Occipital lobe (tissue), 1 donor: ENCODE measurements at regions not wholly inside any gene's neighbourhood (a gene's known extent, or its start where the extent isn't known, plus 50 kb on each side); places are given as distances from the start of the nearest gene placed in this dataset.
"Not testable (repeated sequence)": the region's sequence is repeated elsewhere in the genome, so short reads cannot be mapped to it uniquely, and the experiment has no call there.

Source experiments
- DNase-seq: peaks from one replicate; lab custom pipeline; 2025; lab: John Stamatoyannopoulos, UW

DNA sequence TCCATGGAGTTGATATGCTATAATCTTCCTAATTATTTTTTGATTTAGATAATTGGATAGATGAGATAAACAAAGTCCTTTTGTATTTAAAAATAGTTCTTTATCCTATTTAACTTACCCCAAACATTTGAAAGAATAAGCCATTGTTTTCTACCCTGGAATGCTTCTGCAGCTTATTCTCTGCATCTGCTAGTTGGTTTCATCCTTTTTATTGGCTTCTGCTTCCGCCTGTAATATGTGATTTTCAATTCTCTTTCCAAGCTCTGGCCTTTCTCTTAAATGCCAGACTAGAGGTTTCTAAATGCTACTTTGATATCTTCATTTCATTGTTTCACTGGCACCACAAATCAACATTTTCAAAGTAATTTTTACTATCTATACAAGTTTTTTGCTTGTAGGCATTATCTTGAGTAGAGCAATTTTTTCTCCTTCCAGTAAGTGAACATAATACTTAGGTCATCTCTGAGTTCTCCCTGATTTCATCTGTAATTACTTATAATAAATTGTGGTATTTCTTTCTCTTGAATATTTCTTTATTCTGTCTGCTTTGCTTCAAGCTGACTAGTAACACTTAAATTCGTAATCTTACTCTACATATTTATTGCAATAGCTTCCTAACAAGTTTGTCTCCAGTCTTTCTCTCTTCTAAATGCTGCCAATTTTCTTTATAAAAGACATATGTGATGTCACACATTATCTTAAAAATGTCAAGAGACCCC lies 958.4 kb downstream of the SLC6A15 start:
- no peak for DNase-seq

DNA sequence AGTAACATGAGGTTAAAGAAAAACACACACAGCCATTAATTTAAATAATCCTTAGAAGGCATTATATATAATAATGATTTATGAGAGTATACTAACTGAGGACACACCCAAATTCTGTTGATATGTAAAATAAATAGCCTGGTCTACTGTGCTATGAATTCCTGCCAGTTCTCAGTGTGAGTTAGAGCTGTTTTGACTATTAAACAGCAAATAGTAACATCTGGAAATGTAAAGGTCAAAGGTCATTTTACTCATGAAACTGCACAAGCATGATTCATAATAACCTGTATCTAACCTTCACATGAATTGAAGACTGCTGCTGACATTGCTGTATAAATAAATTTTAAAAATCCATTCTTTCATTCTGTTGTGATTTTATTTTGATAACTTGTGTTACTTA lies 966.7 kb downstream of the SLC6A15 start:
- no peak for DNase-seq

DNA sequence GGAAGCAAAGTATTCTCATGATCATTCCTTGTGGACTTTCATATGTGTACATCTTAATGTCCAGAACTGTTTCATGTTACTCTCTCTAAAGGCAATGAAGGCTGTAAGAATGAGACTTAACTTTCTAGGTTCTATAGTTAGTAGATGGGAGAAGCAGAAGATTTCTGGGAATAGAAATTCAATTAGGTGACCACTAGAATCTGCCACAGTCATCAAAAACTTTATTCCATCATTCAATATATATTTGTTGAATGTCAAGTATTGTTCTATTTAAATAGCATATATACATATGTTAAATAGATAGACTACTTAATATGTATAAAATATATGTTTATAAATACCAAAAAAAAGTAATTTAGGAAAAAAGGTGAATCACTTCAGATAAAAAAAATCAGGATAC lies 972.9 kb downstream of the SLC6A15 start:
- DNase-seq, result no peak

DNA sequence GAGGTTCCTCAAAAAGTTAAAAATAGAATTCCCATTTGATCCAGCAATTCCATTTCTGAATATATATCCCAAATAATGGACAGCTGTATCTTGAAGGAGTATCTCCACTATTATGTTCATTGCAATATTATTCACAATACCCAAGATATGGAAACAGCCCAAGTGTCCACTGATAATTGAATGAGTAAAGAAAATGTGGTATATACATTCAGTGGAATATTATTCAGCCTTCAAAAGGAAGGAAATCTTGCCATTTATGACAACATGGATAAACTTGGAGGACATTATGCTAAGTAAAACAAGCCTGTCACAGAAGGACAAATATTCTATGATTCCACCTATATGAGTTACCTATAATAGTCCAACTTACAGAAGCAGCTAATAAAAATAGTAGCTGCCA lies 979.0 kb downstream of the SLC6A15 start:
- no peak for DNase-seq

DNA sequence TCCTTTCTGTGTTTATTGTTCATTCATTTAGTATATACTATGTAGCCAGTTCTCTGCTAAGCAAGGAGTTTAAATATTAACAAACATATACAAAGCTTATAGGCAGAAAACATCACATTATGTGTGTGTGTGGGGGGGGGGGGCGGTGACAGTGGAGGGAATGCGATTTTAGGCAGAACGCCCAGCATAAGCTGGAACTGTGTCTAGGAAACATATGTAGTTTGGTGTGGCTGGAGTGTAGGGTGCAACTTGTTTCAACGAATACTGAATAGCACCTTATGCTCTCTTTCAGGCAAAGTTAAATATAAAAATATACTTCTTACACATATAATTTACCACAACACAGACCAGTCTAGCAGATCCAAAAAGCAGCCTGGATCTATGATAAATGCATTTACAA lies 980.6 kb downstream of the SLC6A15 start:
- no peak for DNase-seq

DNA sequence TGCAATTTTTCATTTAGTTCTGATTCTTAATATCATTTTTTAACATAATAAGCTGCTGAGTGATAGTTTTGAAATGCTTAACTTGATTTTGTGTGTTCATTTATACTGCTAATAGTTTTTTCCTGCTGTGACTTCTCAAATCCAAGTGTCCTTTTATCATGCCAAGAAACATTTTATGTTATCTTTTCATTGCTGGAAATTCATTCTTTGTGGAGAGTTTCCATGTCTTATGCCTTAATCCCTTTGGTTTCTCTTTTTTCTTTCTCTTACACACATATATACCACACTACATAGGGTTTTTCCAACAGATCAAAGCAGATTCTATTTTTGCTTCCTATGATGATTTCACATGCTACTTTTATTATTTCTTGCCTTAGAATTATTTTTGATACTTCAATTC lies 981.1 kb downstream of the SLC6A15 start:
- DNase-seq, result no peak

DNA sequence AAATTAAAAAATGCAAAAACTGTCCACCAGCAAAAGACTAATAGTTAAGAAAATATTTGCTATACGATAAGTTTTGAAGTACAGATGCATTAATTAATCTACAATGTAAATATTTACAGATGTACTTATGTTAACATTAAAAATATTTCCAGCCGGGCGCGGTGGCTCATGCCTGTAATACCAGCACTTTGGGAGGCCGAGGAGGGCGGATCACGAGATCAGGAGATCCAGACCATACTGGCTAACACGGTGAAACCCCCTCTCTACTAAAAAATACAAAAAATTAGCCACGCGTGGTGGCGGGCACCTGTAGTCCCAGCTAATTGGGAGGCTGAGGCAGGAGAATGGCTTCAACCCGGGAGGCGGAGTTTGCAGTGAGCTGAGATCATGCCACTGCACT lies 982.8 kb downstream of the SLC6A15 start:
- not testable (repeated sequence) for DNase-seq

DNA sequence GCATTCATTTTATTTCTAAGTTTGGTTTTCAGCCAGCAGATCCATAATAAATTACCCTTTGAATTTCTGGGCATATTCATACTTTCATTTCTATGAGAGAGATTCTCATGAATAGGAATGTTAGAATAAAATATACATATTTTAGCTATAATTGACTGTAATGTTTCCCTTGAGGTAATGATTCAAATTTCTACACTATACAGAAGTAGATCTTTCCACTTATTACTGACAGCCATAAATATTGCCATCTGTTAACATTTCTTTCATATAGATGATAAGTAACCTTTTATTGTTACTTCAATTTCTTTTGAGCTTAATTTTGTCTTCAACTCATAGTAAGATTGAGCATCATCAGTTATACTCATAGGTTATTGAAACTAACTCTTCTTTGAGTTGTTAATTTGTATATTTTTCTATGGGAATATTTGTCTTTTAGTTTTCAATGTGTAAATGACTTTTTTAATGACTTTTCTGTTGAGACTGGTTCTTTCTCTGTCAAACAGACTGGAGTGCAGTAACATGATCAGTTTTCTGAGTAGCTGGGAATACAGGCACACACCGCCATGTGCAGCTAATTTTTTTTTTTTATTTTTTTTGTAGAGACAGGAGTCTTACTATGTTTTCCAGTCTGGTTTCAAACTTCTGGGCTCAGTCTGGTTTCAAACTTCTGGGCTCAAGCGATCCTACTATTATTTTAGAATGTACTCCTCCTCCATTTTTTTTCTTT lies 991.6 kb downstream of the SLC6A15 start:
- no peak for DNase-seq

DNA sequence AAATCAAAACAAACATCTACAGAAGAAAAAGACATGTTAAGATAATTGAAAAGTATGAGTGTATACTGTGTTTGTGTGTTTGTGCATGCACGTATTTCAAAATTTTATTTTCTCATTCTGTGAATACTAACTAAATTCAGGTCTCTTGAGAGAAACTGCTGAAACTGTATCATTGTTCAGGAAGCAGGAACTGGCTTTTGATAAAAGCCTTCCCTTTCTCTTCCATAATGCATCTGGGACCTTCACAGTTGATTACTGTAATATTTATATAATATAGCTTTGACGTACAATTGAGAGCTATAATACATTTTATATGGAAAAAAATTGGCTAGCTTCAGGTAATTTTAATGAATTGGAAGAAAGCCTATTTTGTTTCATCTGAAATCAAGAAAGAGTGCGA lies 993.5 kb downstream of the SLC6A15 start:
- no peak for DNase-seq

DNA sequence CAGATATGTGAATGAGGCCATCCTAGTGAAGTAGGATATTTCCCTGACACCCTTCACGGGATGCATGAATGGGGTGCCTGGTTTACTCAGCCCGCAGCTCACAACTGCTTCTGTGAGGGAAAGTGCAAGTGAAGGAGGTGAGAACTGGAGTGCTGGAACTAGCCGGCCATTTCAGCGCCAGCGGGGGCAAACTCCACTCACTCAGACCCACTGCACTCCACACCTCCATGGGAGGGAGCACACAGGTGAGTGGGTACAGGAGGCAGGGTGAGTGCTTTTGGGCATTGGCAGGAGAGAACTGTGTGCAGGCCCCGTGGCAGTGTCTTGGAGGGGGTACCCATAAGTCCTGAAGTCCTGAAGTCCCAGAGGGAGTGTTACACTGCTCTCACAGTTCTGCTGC lies 1008.4 kb downstream of the SLC6A15 start:
- no peak for DNase-seq

DNA sequence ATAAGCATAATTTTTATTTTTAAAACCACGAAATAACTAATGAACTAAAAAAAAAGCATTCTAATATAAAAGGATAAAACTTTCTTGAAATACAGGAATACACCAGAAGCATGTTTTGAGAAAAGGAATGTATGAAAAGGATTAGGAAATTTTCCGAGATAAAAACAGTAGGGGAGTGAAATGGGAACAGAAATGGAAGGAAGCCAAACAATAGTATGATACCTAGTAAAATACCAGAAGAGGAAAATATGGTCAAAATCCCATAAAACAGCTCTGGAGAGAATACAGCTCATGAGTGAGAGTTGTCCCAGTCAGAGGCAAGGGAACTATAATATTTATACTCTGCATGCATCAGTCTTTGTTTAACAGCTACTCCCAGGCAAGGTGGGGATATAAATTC lies 1016.2 kb downstream of the SLC6A15 start:
- DNase-seq, result no peak

DNA sequence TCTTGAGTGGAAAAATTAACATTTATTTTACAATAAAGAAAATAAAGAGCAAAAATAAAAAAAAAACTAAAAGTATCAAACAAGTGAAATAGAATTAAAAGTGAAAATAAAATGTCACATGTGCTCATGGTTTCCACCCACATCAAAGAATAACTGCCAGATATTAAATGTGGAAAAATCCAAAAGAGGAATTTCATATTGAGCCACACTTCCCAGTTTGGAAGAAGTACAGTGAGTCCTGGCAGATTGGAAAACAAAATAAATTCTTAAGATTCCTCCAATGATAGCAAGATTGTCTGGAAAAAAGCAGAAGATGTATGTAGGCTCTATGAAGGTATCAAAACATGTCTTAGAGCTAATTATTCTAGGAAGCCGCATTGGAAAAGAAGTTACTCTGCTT lies 1019.5 kb downstream of the SLC6A15 start:
- no peak for DNase-seq

DNA sequence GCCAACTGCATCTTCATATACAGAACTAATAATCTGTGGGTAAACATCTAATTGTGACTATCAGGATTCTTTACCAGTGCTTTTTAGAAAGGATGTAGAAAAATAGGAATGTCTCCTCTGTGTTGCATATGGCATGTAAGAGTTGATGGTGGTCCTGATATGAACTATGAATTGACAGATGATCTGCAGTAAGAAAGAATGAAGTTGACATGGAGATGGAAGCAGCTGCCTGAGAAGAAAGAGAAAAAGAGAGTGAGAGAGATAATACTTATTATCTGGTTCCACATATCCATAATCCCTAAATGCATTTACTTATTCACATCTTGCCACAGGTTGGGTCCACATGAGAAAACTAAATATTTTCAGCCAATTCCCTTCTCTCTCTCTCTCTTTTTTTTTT lies 1022.9 kb downstream of the SLC6A15 start:
- DNase-seq, result no peak

DNA sequence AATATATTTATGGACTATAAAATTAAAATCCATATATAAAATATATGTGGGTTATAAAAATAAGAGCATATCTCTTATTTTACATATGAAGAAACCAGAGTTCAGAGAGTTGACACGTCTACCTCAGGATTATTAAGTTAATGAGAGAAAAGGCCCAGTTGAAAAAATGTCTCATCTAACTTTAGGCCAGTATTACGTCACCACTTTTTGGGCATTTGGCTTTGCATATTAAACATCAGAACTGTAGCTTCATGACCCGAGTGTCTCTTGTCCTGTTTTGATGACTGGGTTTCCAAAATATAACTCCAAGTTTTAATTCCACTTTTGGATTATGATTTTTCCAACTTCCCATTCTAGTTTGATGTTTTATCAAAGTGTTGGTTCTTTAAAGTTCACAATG lies 1026.1 kb downstream of the SLC6A15 start:
- no peak for DNase-seq

DNA sequence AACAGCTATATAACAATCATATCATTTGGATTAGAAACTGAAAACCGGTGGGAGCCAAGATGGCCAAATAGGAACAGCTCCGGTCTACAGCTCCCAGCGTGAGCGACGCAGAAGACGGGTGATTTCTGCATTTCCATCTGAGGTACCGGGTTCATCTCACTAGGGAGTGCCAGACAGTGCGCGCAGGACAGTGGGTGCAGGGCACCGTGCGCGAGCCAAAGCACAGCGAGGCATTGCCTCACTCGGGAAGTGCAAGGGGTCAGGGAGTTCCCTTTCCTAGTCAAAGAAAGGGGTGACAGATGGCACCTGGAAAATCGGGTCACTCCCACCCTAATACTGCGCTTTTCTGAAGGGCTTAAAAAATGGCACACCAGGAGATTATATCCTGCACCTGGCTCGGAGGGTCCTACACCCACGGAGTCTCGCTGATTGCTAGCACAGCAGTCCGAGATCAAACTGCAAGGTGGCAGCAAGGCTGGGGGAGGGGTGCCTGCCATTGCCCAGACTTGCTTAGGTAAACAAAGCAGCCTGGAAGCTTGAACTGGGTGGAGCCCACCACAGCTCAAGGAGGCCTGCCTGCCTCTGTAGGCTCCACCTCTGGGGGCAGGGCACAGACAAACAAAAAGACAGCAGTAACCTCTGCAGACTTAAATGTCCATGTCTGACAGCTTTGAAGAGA lies 1041.5 kb downstream of the SLC6A15 start:
- DNase-seq, result not testable (repeated sequence)

DNA sequence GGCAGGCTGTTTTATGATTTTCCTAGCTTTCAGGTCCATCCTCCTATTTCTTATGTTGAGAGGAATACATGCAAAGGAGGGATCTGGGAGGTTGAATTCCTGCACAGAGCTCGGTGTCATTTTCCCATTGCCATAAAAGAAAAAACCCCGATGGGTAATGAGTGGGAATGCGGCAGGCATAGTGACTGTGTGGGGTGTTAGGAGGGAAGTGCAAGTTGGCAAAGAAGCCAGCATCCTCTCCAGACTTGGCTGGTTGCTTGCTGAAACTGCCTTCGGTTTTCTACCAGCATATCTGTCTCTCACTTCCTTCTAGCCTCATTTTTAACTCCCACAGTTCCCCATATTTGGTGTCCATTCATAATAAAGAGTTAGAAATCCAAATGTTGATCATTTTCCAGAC lies 1046.1 kb downstream of the SLC6A15 start:
- DNase-seq, result no peak

DNA sequence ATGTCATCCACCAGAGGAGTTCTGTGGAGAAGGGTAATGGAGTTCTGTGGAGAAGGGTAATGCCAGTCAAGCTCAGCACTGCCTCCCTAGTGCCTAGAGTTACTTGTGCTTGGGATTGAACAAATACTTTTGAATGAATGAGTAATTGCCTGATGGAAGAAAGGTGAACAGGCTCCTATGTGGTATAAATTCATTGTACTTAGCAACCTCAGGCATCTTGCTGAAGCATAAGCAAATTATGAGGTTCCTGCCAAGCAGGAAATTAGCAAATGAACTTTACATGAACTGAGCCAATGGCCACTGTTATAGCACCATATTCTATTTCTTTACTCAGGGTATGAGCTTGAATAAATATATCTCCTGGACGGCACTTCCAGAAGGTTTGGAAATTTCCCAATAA lies 1047.2 kb downstream of the SLC6A15 start:
- DNase-seq, result no peak

DNA sequence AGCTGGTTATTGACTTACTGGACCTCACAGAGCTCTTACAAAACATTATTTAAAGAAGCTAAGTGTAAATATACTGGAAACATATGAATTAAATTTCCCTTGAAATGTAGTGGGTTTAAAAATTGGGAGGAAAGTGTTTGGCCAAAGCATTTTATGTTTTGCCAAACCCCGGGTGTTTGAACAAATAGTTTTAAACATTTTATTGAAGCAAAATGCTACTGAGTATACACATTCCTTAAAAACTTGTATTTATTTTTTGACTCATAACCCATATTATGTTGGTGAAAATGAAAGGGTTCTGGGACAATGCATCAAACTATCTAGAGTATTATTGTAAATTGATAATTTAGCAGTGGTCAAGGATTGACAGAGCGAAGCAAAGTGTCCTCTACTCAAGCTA lies 1048.5 kb downstream of the SLC6A15 start:
- DNase-seq, result no peak

DNA sequence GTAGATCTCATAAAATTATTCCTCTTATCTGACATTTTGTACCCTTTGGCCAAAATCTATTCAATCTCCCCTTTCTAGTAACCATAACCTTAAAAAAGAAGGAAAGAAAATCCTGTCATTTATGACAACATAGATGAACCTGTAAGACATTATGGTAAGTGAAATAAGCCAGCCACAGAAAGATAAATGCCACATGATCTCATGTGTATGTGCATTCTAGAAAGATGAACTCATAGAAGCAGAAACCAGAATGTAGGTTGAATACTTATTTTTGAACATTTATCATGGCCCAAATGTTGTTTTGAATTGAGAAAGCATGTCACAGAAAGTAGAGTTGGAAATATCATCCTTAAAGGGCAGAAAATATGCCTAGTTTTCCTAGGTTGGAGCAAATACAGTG lies 1053.6 kb downstream of the SLC6A15 start:
- DNase-seq, result no peak

DNA sequence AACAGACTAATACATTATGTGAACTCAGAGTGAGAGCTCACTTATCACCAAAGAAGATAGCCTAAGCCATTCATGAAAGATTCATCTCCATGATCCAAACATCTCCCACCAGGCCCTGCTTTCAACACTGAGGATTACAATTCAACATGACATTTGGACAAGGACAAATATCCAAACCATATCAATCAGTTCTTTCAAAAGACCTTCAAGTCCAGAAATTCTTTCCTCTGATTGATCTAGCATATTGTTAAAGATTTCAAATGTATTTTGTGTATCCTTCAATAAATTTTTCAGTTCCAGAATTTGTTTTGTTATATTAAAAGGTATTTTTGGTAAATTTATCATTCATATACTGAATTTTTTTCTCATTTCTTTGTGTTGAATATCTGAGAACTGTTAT lies 1055.8 kb downstream of the SLC6A15 start:
- no peak for DNase-seq

DNA sequence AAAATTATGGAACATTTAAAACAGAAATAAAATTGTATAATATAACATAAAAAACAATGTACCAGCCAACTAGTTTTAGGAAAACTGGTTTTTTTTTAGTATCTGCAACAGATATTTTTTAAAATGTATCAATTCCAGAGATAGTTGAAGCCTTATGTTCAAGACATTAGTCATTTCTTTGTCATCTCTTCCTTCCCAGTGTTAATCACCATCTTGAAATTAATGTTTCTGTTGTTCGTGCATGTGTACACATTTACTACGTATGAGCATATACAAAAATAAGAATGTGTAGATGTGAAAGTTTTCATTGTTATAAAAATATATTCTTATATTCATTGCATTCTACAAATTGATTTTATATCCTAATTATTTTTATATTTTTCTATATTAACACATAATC lies 1062.1 kb downstream of the SLC6A15 start:
- no peak for DNase-seq

DNA sequence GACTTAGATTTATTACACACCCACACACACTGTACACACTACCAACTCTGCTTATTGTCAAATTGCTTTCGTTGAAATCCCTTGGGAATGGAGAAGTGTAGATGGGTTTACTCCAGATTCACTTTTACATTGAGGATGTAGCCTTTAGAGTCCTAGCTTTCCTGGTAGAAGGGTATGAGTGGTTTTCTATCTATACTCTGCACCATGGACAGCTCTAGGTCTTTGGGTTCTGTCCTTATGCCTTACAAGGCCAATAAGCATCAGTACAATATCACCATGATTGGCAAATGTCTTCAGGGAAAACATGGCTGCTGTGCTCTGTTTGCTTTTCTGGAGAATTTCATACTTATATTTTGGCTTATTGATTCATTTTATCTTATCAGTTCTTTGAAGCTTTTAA lies 1063.9 kb downstream of the SLC6A15 start:
- DNase-seq, result no peak

DNA sequence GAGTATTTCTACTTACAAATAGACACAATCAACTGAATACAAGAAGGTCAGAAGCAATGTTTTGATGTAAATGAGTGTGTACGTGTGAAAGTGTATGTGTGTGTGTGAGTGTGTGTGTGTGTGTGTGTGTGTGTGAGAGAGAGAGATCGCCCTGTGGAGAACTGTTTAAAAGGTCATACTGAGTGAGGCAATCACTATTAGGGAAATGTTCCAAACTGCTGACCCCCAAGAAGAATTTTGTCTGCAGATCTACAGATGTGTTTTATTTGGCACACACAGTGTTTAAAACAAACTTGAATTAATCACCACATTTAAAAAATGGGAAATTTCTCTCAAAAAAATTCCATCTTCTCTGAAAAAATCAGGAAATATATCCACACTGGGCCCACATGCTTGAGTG lies 1069.1 kb downstream of the SLC6A15 start:
- no peak for DNase-seq
